ENCODE measurements at regions not wholly inside any gene's neighbourhood (a gene's known extent, or its start where the extent isn't known, plus 50 kb on each side); places are given as distances from the start of the nearest gene placed in this dataset.

- Histone ChIP-seq H3K27ac (ENCODE audit: insufficient read depth, low read depth, low read length) (no peak overlapping the region), H3K27me3 (ENCODE audit: control insufficient read depth in 2 of 2, insufficient read depth in 2 of 2, low read length in 2 of 2) (no peaks in the 10 kb centered on the region), H2AFZ (ENCODE audit: low read depth, low read length) (no peak overlapping the region), H3K4me1 (ENCODE audit: control insufficient read depth, extremely low read depth, insufficient read depth, low read length) (no peaks in the 10 kb centered on the region), H3K79me2 (ENCODE audit: control insufficient read depth, insufficient read depth, low read length) (no peaks in the 10 kb centered on the region), H4K20me1 (replicated peaks; ENCODE audit: control insufficient read depth, extremely low read depth, insufficient read depth, low read length) (no peaks in the 10 kb centered on the region), H3K4me3 (replicated peaks in 1 of 3; ENCODE audit: insufficient read depth in 1 of 3, low read depth in 1 of 3, low read length in 3 of 3) (no peak overlapping the region), H3K4me2 (ENCODE audit: insufficient read depth, low read length) (no peak overlapping the region), H3K9me3 (replicated peaks; ENCODE audit: control insufficient read depth, insufficient read depth, low read length) (no peaks in the 10 kb centered on the region), H3K36me3 (ENCODE audit: control insufficient read depth in 2 of 2, extremely low read depth in 1 of 2, insufficient read depth in 2 of 2, low read length in 2 of 2) (no peaks in the 10 kb centered on the region), H3K9me1 (replicated peaks; ENCODE audit: control insufficient read depth, extremely low read depth, insufficient read depth, low read length) (no peaks in the 10 kb centered on the region), H3K9ac (replicated peaks; ENCODE audit: extremely low read depth, insufficient read depth, low read length) (no peak overlapping the region)
- ChIA-PET POLR2A (no interaction called here), CTCF (no interaction called here)
- intact Hi-C loops (cut with micrococcal nuclease) (no loop called here), dilution Hi-C loops (cut with MboI; ENCODE audit: extremely low pct_ligation_motif_present, low sequenced_read_pairs) (no loop called here)
- TF ChIP-seq MAX (IDR thresholded peaks at IDR 0.05; ENCODE audit: insufficient read depth, insufficient read length) = no peak
- no peak for TF ChIP-seq EZH2 (IDR thresholded peaks at IDR 0.05; ENCODE audit: borderline replicate concordance, low read depth, low read length, severe bottlenecking)
- TF ChIP-seq GATA2 (IDR thresholded peaks at IDR 0.05; ENCODE audit: insufficient read depth, insufficient read length, low read depth, low read length) = no peak
- no peak for TF ChIP-seq POLR2A (IDR thresholded peaks at IDR 0.05; ENCODE audit: low read depth, low read length)
- no peak for TF ChIP-seq MYC (IDR thresholded peaks at IDR 0.05; ENCODE audit: low read depth, low read length)
- no peak for TF ChIP-seq FOS (IDR thresholded peaks at IDR 0.05; ENCODE audit: borderline replicate concordance, insufficient read depth, low read length)
- TF ChIP-seq POLR2AphosphoS5 (IDR thresholded peaks at IDR 0.05; ENCODE audit: insufficient read depth, low read depth, low read length) = no peak
- TF ChIP-seq JUN (IDR thresholded peaks at IDR 0.05; ENCODE audit: borderline replicate concordance, insufficient read depth, insufficient read length, low read depth) = no peak
- TF ChIP-seq, protein P1, sequence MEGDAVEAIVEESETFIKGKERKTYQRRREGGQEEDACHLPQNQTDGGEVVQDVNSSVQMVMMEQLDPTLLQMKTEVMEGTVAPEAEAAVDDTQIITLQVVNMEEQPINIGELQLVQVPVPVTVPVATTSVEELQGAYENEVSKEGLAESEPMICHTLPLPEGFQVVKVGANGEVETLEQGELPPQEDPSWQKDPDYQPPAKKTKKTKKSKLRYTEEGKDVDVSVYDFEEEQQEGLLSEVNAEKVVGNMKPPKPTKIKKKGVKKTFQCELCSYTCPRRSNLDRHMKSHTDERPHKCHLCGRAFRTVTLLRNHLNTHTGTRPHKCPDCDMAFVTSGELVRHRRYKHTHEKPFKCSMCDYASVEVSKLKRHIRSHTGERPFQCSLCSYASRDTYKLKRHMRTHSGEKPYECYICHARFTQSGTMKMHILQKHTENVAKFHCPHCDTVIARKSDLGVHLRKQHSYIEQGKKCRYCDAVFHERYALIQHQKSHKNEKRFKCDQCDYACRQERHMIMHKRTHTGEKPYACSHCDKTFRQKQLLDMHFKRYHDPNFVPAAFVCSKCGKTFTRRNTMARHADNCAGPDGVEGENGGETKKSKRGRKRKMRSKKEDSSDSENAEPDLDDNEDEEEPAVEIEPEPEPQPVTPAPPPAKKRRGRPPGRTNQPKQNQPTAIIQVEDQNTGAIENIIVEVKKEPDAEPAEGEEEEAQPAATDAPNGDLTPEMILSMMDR (IDR thresholded peaks at IDR 0.05; ENCODE audit: extremely low read depth in 1 of 2, insufficient read depth in 1 of 2, low read depth in 1 of 2, low read length in 2 of 2) = no peak
- no TSS peak for BruUV-seq (replicated peaks)
- DNase-seq (ENCODE audit: low read depth, low spot score) (no peak), FAIRE-seq (no peak)
These were observed 191.6 kb upstream of the SLC14A2 start for GRCh38 chr18:45423659-45424058.

Measured in endothelial cell of umbilical vein (primary cell).